ENCODE measurements at regions not wholly inside any gene's neighbourhood (a gene's known extent, or its start where the extent isn't known, plus 50 kb on each side); places are given as distances from the start of the nearest gene placed in this dataset.

- WGBS, 2 experiments (ENCODE audit: extremely low coverage in 1 of 2, insufficient coverage in 1 of 2, insufficient read length in 1 of 2, insufficient replicate concordance in 2 of 2, low coverage in 1 of 2, low lambda C conversion rate in 2 of 2, missing lambda C conversion rate in 1 of 2) = 96% methylated on average over 2 of the region's 2 CpGs; no CpG with 5 or more reads in 1 of the 2 experiments
- no peak overlapping the region for H2BK15ac ChIP-seq (ENCODE audit: low read length)
- H3K14ac ChIP-seq (ENCODE audit: insufficient read length) = no peak overlapping the region
- H2BK20ac ChIP-seq (ENCODE audit: low read length) = no peak overlapping the region
- no peak overlapping the region for H2BK12ac ChIP-seq (ENCODE audit: low read depth, low read length)
- POLR2A ChIA-PET (ENCODE audit: partially characterized antibody) = no interaction called here
- H3K4me1 ChIP-seq (replicated peaks in 1 of 4; ENCODE audit: control insufficient read depth in 3 of 4, insufficient read depth in 4 of 4, low read length in 3 of 4) = peaks cover 0 to 3% (median 2%) of the 10 kb centered on the region in 4 experiments; a peak in 1 of 7 replicates
- no peak overlapping the region for H3K4me3 ChIP-seq (ENCODE audit: extremely low read depth in 1 of 4, insufficient read depth in 2 of 4, low read depth in 3 of 4, low read length in 4 of 4)
- H4K8ac ChIP-seq (ENCODE audit: extremely low read depth, insufficient read depth, low read length) = no peak overlapping the region
- no peaks in the 10 kb centered on the region for H3K79me2 ChIP-seq (ENCODE audit: control insufficient read depth in 1 of 2, insufficient read depth in 2 of 2, low read length in 2 of 2)
- H3K9me3 ChIP-seq (ENCODE audit: insufficient read depth in 2 of 2, low read depth in 1 of 2, low read length in 1 of 2) = no peaks in the 10 kb centered on the region
- no peak overlapping the region for H3K4me2 ChIP-seq (ENCODE audit: insufficient read depth in 1 of 2, low read depth in 2 of 2, low read length in 2 of 2)
- FAIRE-seq (no peak), DNase-seq (ENCODE audit: low read depth in 1 of 2, low spot score in 2 of 2) (no peak)
- no peak overlapping the region for H3K56ac ChIP-seq (replicated peaks; ENCODE audit: insufficient read length, low read depth, low read length)
- H3K18ac ChIP-seq (ENCODE audit: extremely low read depth, low read length) = no peak overlapping the region
- H4K91ac ChIP-seq (replicated peaks; ENCODE audit: insufficient read length, low read length) = no peak overlapping the region
- H3K23me2 ChIP-seq (ENCODE audit: low read depth, low read length) = no peaks in the 10 kb centered on the region
- no peak overlapping the region for H2AK5ac ChIP-seq (ENCODE audit: low read depth, low read length)
- H2AFZ ChIP-seq (ENCODE audit: low read length) = no peak overlapping the region
- no peak overlapping the region for H3K27ac ChIP-seq (ENCODE audit: low read depth, low read length)
- no peaks in the 10 kb centered on the region for H3K36me3 ChIP-seq (ENCODE audit: control insufficient read depth in 2 of 4, insufficient read depth in 4 of 4, low read length in 3 of 4)
- no peaks in the 10 kb centered on the region for H4K20me1 ChIP-seq (replicated peaks in 1 of 2; ENCODE audit: control insufficient read depth in 1 of 2, insufficient read depth in 2 of 2, low read length in 2 of 2)
- H3K9ac ChIP-seq (replicated peaks in 1 of 4; ENCODE audit: extremely low read depth in 1 of 4, low read depth in 3 of 4, low read length in 3 of 4) = no peak overlapping the region
- CTCF ChIA-PET (ENCODE audit: partially characterized antibody) = interaction anchor here (1.0 to 1.2 kb wide), 2 partner anchors 155 to 199 kb away, joined by 3 read pairs; no protein-coding TSS in a partner anchor
- no peak overlapping the region for H2BK5ac ChIP-seq (ENCODE audit: low read depth, low read length)
- H3K4ac ChIP-seq (replicated peaks; ENCODE audit: insufficient read length, low read depth, low read length) = no peak overlapping the region
- no peaks in the 10 kb centered on the region for H3K27me3 ChIP-seq (replicated peaks in 1 of 4; ENCODE audit: control insufficient read depth in 3 of 4, extremely low read depth in 1 of 4, insufficient read depth in 3 of 4, low read length in 3 of 4)
- H2BK120ac ChIP-seq (replicated peaks; ENCODE audit: low read depth, low read length) = no peak overlapping the region
- H4K5ac ChIP-seq (ENCODE audit: insufficient read length, low read depth, low read length) = no peak overlapping the region
- H3K79me1 ChIP-seq (ENCODE audit: low read depth, low read length) = no peaks in the 10 kb centered on the region
- no peak overlapping the region for H3K23ac ChIP-seq (ENCODE audit: insufficient read length)
- TF ChIP-seq TBP (IDR thresholded peaks at IDR 0.05; ENCODE audit: low read depth, low read length) (no peak), EZH2 (IDR thresholded peaks at IDR 0.05; ENCODE audit: low read depth, low read length, severe bottlenecking) (no peak), POLR2AphosphoS5 (IDR thresholded peaks at IDR 0.05; ENCODE audit: low read depth, low read length) (no peak), POLR2A (IDR thresholded peaks at IDR 0.05; ENCODE audit: control extremely low read depth in 1 of 2, low read depth in 2 of 2, low read length in 2 of 2) (no peak), SP2 (IDR thresholded peaks at IDR 0.05; ENCODE audit: low read length) (no peak), TAF7 (optimal IDR thresholded peaks at IDR 0.05; ENCODE audit: borderline replicate concordance, low read depth, low read length) (no peak), JUN (IDR thresholded peaks at IDR 0.05; ENCODE audit: low read depth, low read length) (no peak), NANOG (IDR thresholded peaks at IDR 0.05; ENCODE audit: insufficient read depth, low read depth, low read length, poor library complexity, severe bottlenecking) (no peak), SIX5 (IDR thresholded peaks at IDR 0.05; ENCODE audit: low read depth, low read length) (no peak)
These were observed 162.5 kb downstream of the C3orf38 start for GRCh38 chr3:88312256-88312655.

Data from H1 (cell line).